Liver (tissue), 8 donors: ENCODE measurements at regions not wholly inside any gene's neighbourhood (a gene's known extent, or its start where the extent isn't known, plus 50 kb on each side); places are given as distances from the start of the nearest gene placed in this dataset.

ENCODE experiments used
- DNase-seq: peaks from one replicate; pipeline ENCODE4 v3.0.0-alpha.2; 2017; ENCODE audit warnings: low spot score
- H3K27ac ChIP-seq, 2 donors: one replicate each; pipeline ENCODE4 v1.7.0; 2013; ENCODE audit warnings: inconsistent platforms in 2 of 2, low read length in 2 of 2, control low read depth in 1 of 2, low read depth in 1 of 2, mild to moderate bottlenecking in 1 of 2
- H3K27me3 ChIP-seq, 4 donors: one replicate each; pipeline versions ENCODE4 v1.6.1 to v1.7.0; 2013; ENCODE audit warnings: low read length in 3 of 4, inconsistent platforms in 1 of 4, mild to moderate bottlenecking in 1 of 4, moderate library complexity in 1 of 4; ENCODE audit not compliant: control insufficient read depth in 4 of 4, insufficient read depth in 4 of 4
- H3K36me3 ChIP-seq, 4 donors: one replicate each; pipeline versions ENCODE4 v1.6.1 to v1.7.0; 2013; ENCODE audit warnings: low read length in 3 of 4, mild to moderate bottlenecking in 3 of 4, low read depth in 1 of 4, moderate library complexity in 1 of 4; ENCODE audit not compliant: control insufficient read depth in 4 of 4, insufficient read depth in 3 of 4
- H3K4me1 ChIP-seq, 4 donors: one replicate each; pipeline versions ENCODE4 v1.6.1 to v1.7.0; 2013; ENCODE audit warnings: low read length in 3 of 4, mild to moderate bottlenecking in 3 of 4, moderate library complexity in 1 of 4; ENCODE audit not compliant: control insufficient read depth in 4 of 4, insufficient read depth in 4 of 4
- H3K4me3 ChIP-seq, 3 donors: one replicate each; pipeline versions ENCODE4 v1.6.1 to v1.7.0; 2013; ENCODE audit warnings: low read length in 3 of 3, control low read depth in 1 of 3, low read depth in 1 of 3, mild to moderate bottlenecking in 1 of 3
- H3K9ac ChIP-seq, 2 donors: one replicate each; pipeline ENCODE4 v1.7.0; 2013; ENCODE audit warnings: low read length in 2 of 2, mild to moderate bottlenecking in 2 of 2, moderate library complexity in 2 of 2, control low read depth in 1 of 2, low read depth in 1 of 2
- H3K9me3 ChIP-seq, 4 donors: one replicate each; pipeline versions ENCODE4 v1.6.1 to v1.7.0; 2013; ENCODE audit warnings: low read length in 3 of 4; ENCODE audit not compliant: control insufficient read depth in 4 of 4
- CTCF ChIP-seq: fragments of 150-350 bp; IDR thresholded peaks from 2 replicates; pipeline ENCODE4 v1.5.1; 2017; ENCODE audit warnings: improper control_type of control experiment, low read depth, low read length; ENCODE audit not compliant: missing input control
- EGR1 ChIP-seq, 2 donors: IDR thresholded peaks; 2 replicates each; pipeline ENCODE4 v1.6.1; 2016 to 2018; ENCODE audit warnings: antibody characterized with exemption in 2 of 2, low read depth in 2 of 2
- FOXA1 ChIP-seq: IDR thresholded peaks from 2 replicates; pipeline ENCODE4 v1.6.1; 2016; ENCODE audit warnings: antibody characterized with exemption
- FOXA2 ChIP-seq: IDR thresholded peaks from 2 replicates; pipeline ENCODE4 v1.6.1; 2016; ENCODE audit warnings: antibody characterized with exemption
- GABPA ChIP-seq, 2 donors: IDR thresholded peaks in 1 of 2; conservative IDR thresholded peaks in 1 of 2; 2 replicates each; pipeline ENCODE4 v1.6.1; 2016; ENCODE audit warnings: antibody characterized with exemption in 2 of 2, mild to moderate bottlenecking in 1 of 2, moderate library complexity in 1 of 2
- HNF4A ChIP-seq, 2 donors: conservative IDR thresholded peaks; 2 replicates each; pipeline ENCODE4 v1.6.1; 2016; ENCODE audit warnings: antibody characterized with exemption in 2 of 2, mild to moderate bottlenecking in 2 of 2
- HNF4G ChIP-seq: IDR thresholded peaks from 2 replicates; pipeline ENCODE4 v1.6.1; 2016; ENCODE audit warnings: antibody characterized with exemption
- JUND ChIP-seq, 2 donors: IDR thresholded peaks; 2 replicates each; pipeline ENCODE4 v1.6.1; 2016; ENCODE audit warnings: antibody characterized with exemption in 2 of 2
- MAX ChIP-seq: IDR thresholded peaks from 2 replicates; pipeline ENCODE4 v1.6.1; 2016; ENCODE audit warnings: antibody characterized with exemption
- NR2F2 ChIP-seq: IDR thresholded peaks from 2 replicates; pipeline ENCODE4 v1.6.1; 2016; ENCODE audit warnings: antibody characterized with exemption
- RAD21 ChIP-seq, 2 donors: IDR thresholded peaks; 2 replicates each; pipeline ENCODE4 v1.6.1; 2016; ENCODE audit warnings: antibody characterized with exemption in 2 of 2, mild to moderate bottlenecking in 2 of 2
- REST ChIP-seq: IDR thresholded peaks from 2 replicates; pipeline ENCODE4 v1.6.1; 2016; ENCODE audit warnings: antibody characterized with exemption, mild to moderate bottlenecking
- RXRA ChIP-seq, 2 donors: IDR thresholded peaks; 2 replicates each; pipeline ENCODE4 v1.6.1; 2017 to 2018; ENCODE audit warnings: antibody characterized with exemption in 2 of 2, mild to moderate bottlenecking in 1 of 2
- SP1 ChIP-seq: IDR thresholded peaks from 2 replicates; pipeline ENCODE4 v1.6.1; 2018; ENCODE audit warnings: antibody characterized with exemption, mild to moderate bottlenecking
- TAF1 ChIP-seq: conservative IDR thresholded peaks from 2 replicates; pipeline ENCODE4 v1.6.1; 2016; ENCODE audit warnings: antibody characterized with exemption, mild to moderate bottlenecking
- YY1 ChIP-seq: IDR thresholded peaks from 2 replicates; pipeline ENCODE4 v1.6.1; 2016; ENCODE audit warnings: antibody characterized with exemption, mild to moderate bottlenecking
- WGBS: extraction: QIAGEN DNeasy Blood & Tissue Kit; methylation state at CpG from one replicate; pipeline ENCODE4 v1.1.7; 2013; 5-methylcytosine and 5-hydroxymethylcytosine counted together
- donor health status: healthy.
- donor health status: healthy.
- donor health status: healthy.
- donor health status: healthy.
- donor health status: healthy.

- no peaks in the 10 kb centered on the region for H3K27me3 ChIP-seq
- no peak for DNase-seq
- no peak for TF ChIP-seq MAX
- no peak for TF ChIP-seq EGR1 (IDR thresholded peaks at IDR 0.05; ENCODE audit: low read depth in 2 of 2)
- no peak overlapping the region for H3K4me3 ChIP-seq
- H3K9me3 ChIP-seq: no peaks in the 10 kb centered on the region
- peaks cover 0 to 4% (median 2%) of the 10 kb centered on the region in 4 donors for H3K4me1 ChIP-seq
- no peaks in the 10 kb centered on the region for H3K36me3 ChIP-seq
- no peak overlapping the region for H3K27ac ChIP-seq
- 83% methylated on average over 9 of the region's 9 CpGs for WGBS
- no peak overlapping the region for H3K9ac ChIP-seq
These were observed 424.3 kb upstream of the FAT3 start for GRCh38 chr11:91800208-91800914.

- H3K9me3 ChIP-seq: no peaks in the 10 kb centered on the region
These were observed 426.4 kb upstream of the FAT3 start for GRCh38 chr11:91798240-91798639.

More at GRCh38 chr11:91798240-91798639, 426.4 kb upstream of the FAT3 start:
- no peak for DNase-seq
- Histone ChIP-seq H3K36me3 (no peaks in the 10 kb centered on the region), H3K4me3 (no peak overlapping the region), H3K27ac (no peak overlapping the region), H3K4me1 (peaks cover 2 to 10% (median 7%) of the 10 kb centered on the region in 4 donors), H3K27me3 (no peaks in the 10 kb centered on the region), H3K9ac (no peak overlapping the region)
- WGBS: 95% methylated on average over 7 of the region's 7 CpGs
- no peak for TF ChIP-seq JUND (IDR thresholded peaks at IDR 0.05)
- TF ChIP-seq GABPA (IDR thresholded peaks at IDR 0.05 in 1 of 2, conservative IDR thresholded peaks at IDR 0.05 in 1 of 2): no peak
- TF ChIP-seq REST: no peak
- TF ChIP-seq YY1: no peak
- TF ChIP-seq NR2F2: no peak
- no peak for TF ChIP-seq HNF4G
- TF ChIP-seq SP1: no peak
- no peak for TF ChIP-seq TAF1
- no peak for TF ChIP-seq HNF4A (conservative IDR thresholded peaks at IDR 0.05)
- no peak for TF ChIP-seq RAD21 (IDR thresholded peaks at IDR 0.05)
- no peak for TF ChIP-seq CTCF
- no peak for TF ChIP-seq RXRA (IDR thresholded peaks at IDR 0.05)
- no peak for TF ChIP-seq FOXA2
- TF ChIP-seq MAX: no peak
- no peak for TF ChIP-seq FOXA1
